ENCODE measurements at regions not wholly inside any gene's neighbourhood (a gene's known extent, or its start where the extent isn't known, plus 50 kb on each side); places are given as distances from the start of the nearest gene placed in this dataset.

- DNase-seq (ENCODE audit: low spot score in 2 of 2), result no peak
- Histone ChIP-seq H3K36me3 (replicated peaks) (no peaks in the 10 kb centered on the region), H3K9me3 (no peaks in the 10 kb centered on the region), H3K4me3 (no peak overlapping the region), H3K27me3 (ENCODE audit: low read depth) (0 out of 2 replicates have a peak, but pooled peaks cover 2% of the 10 kb centered on the region), H3K4me1 (no peaks in the 10 kb centered on the region)
- in situ Hi-C loops (cut with MboI; ENCODE audit: low sequenced_read_pairs), result loop anchor here (10.0 kb wide), 1 partner anchor 240 kb away; no protein-coding TSS in a partner anchor
These were observed 70.7 kb upstream of the SYT6 start for GRCh38 chr1:114224196-114224907.

- Histone ChIP-seq H3K36me3 (replicated peaks) (no peaks in the 10 kb centered on the region), H3K4me1 (no peaks in the 10 kb centered on the region), H3K4me3 (no peak overlapping the region), H3K27me3 (ENCODE audit: low read depth) (0 out of 2 replicates have a peak, but pooled peaks cover 2% of the 10 kb centered on the region), H3K9me3 (no peaks in the 10 kb centered on the region)
- DNase-seq (ENCODE audit: low spot score in 2 of 2), result no peak
- in situ Hi-C loops (cut with MboI; ENCODE audit: low sequenced_read_pairs), result loop anchor here (10.0 kb wide), 1 partner anchor 238 kb away; no protein-coding TSS in a partner anchor
These were observed 69.3 kb upstream of the SYT6 start for GRCh38 chr1:114222920-114223319.

GRCh38 chr1:114219172-114219868, 65.7 kb upstream of the SYT6 start:
- no peaks in the 10 kb centered on the region for H3K4me1 ChIP-seq
- no peaks in the 10 kb centered on the region for H3K9me3 ChIP-seq
- in situ Hi-C loops (cut with MboI; ENCODE audit: low sequenced_read_pairs), result no loop called here
- DNase-seq (ENCODE audit: low spot score in 2 of 2), result no peak
- H3K27me3 ChIP-seq (ENCODE audit: low read depth), result peaks cover 2% of the 10 kb centered on the region; the same call in 1 of the 2 replicates
- H3K36me3 ChIP-seq (replicated peaks), result no peaks in the 10 kb centered on the region
- H3K4me3 ChIP-seq, result no peak overlapping the region

- no peaks in the 10 kb centered on the region for H3K4me1 ChIP-seq
- peaks cover 2% of the 10 kb centered on the region; the same call in 1 of the 2 replicates for H3K27me3 ChIP-seq (ENCODE audit: low read depth)
- H3K9me3 ChIP-seq, result no peaks in the 10 kb centered on the region
- H3K36me3 ChIP-seq (replicated peaks), result no peaks in the 10 kb centered on the region
- DNase-seq (ENCODE audit: low spot score in 2 of 2), result no peak
- H3K4me3 ChIP-seq, result no peak overlapping the region
- in situ Hi-C loops (cut with MboI; ENCODE audit: low sequenced_read_pairs), result no loop called here
These were observed 64.9 kb upstream of the SYT6 start for GRCh38 chr1:114218361-114219171.

GRCh38 chr1:114216431-114217173, 62.9 kb upstream of the SYT6 start:
- in situ Hi-C loops (cut with MboI; ENCODE audit: low sequenced_read_pairs), result no loop called here
- H3K4me3 ChIP-seq, result no peak overlapping the region
- no peaks in the 10 kb centered on the region for H3K9me3 ChIP-seq
- no peaks in the 10 kb centered on the region for H3K4me1 ChIP-seq
- H3K36me3 ChIP-seq (replicated peaks), result no peaks in the 10 kb centered on the region
- DNase-seq (ENCODE audit: low spot score in 2 of 2), result no peak
- peaks cover 2% of the 10 kb centered on the region; the same call in 1 of the 2 replicates for H3K27me3 ChIP-seq (ENCODE audit: low read depth)

GRCh38 chr1:114215436-114215835, 61.8 kb upstream of the SYT6 start:
- DNase-seq (ENCODE audit: low spot score in 2 of 2), result no peak
- H3K27me3 ChIP-seq (ENCODE audit: low read depth), result peaks cover 2% of the 10 kb centered on the region; the same call in 1 of the 2 replicates

GRCh38 chr1:114214016-114214415, 60.3 kb upstream of the SYT6 start:
- no peaks in the 10 kb centered on the region; the same call in 1 of the 2 replicates for H3K27me3 ChIP-seq (ENCODE audit: low read depth)
- no peaks in the 10 kb centered on the region for H3K36me3 ChIP-seq (replicated peaks)
- H3K4me1 ChIP-seq, result no peaks in the 10 kb centered on the region
- in situ Hi-C loops (cut with MboI; ENCODE audit: low sequenced_read_pairs), result no loop called here
- no peak overlapping the region for H3K4me3 ChIP-seq
- no peaks in the 10 kb centered on the region for H3K9me3 ChIP-seq
- DNase-seq (ENCODE audit: low spot score in 2 of 2), result no peak

More at GRCh38 chr1:114215436-114215835, 61.8 kb upstream of the SYT6 start:
- in situ Hi-C loops (cut with MboI; ENCODE audit: low sequenced_read_pairs), result no loop called here
- H3K4me1 ChIP-seq, result no peaks in the 10 kb centered on the region
- H3K4me3 ChIP-seq, result no peak overlapping the region
- no peaks in the 10 kb centered on the region for H3K9me3 ChIP-seq
- no peaks in the 10 kb centered on the region for H3K36me3 ChIP-seq (replicated peaks)

- Histone ChIP-seq H3K4me1 (no peaks in the 10 kb centered on the region), H3K9me3 (no peaks in the 10 kb centered on the region), H3K36me3 (replicated peaks) (no peaks in the 10 kb centered on the region), H3K4me3 (no peak overlapping the region), H3K27me3 (ENCODE audit: low read depth) (no peaks in the 10 kb centered on the region; the same call in 1 of the 2 replicates)
- no peak for DNase-seq (ENCODE audit: low spot score in 2 of 2)
- in situ Hi-C loops (cut with MboI; ENCODE audit: low sequenced_read_pairs), result no loop called here
These were observed 56.3 kb upstream of the SYT6 start for GRCh38 chr1:114209971-114210370.

- Histone ChIP-seq H3K4me3 (no peak overlapping the region), H3K4me1 (no peaks in the 10 kb centered on the region), H3K9me3 (no peaks in the 10 kb centered on the region), H3K36me3 (replicated peaks) (no peaks in the 10 kb centered on the region), H3K27me3 (ENCODE audit: low read depth) (no peaks in the 10 kb centered on the region; the same call in 1 of the 2 replicates)
- DNase-seq (ENCODE audit: low spot score in 2 of 2), result no peak
- in situ Hi-C loops (cut with MboI; ENCODE audit: low sequenced_read_pairs), result no loop called here
These were observed 55.0 kb upstream of the SYT6 start for GRCh38 chr1:114208714-114209113.

GRCh38 chr1:114208106-114208505, 54.4 kb upstream of the SYT6 start:
- in situ Hi-C loops (cut with MboI; ENCODE audit: low sequenced_read_pairs), result no loop called here
- DNase-seq (ENCODE audit: low spot score in 2 of 2), result no peak

GRCh38 chr1:114207635-114208034, 54.0 kb upstream of the SYT6 start:
- Histone ChIP-seq H3K27me3 (ENCODE audit: low read depth) (no peaks in the 10 kb centered on the region; the same call in 1 of the 2 replicates), H3K4me3 (no peak overlapping the region), H3K36me3 (replicated peaks) (no peaks in the 10 kb centered on the region), H3K4me1 (no peaks in the 10 kb centered on the region), H3K9me3 (no peaks in the 10 kb centered on the region)
- no peak for DNase-seq (ENCODE audit: low spot score in 2 of 2)
- in situ Hi-C loops (cut with MboI; ENCODE audit: low sequenced_read_pairs), result no loop called here

More at GRCh38 chr1:114208106-114208505, 54.4 kb upstream of the SYT6 start:
- no peaks in the 10 kb centered on the region for H3K4me1 ChIP-seq
- H3K4me3 ChIP-seq, result no peak overlapping the region
- H3K27me3 ChIP-seq (ENCODE audit: low read depth), result no peaks in the 10 kb centered on the region; the same call in 1 of the 2 replicates
- H3K9me3 ChIP-seq, result no peaks in the 10 kb centered on the region
- H3K36me3 ChIP-seq (replicated peaks), result no peaks in the 10 kb centered on the region

GRCh38 chr1:114206392-114206791, 52.7 kb upstream of the SYT6 start:
- H3K9me3 ChIP-seq, result no peaks in the 10 kb centered on the region
- no peak for DNase-seq (ENCODE audit: low spot score in 2 of 2)
- no peaks in the 10 kb centered on the region for H3K36me3 ChIP-seq (replicated peaks)
- no peaks in the 10 kb centered on the region; the same call in 1 of the 2 replicates for H3K27me3 ChIP-seq (ENCODE audit: low read depth)
- H3K4me1 ChIP-seq, result no peaks in the 10 kb centered on the region
- H3K4me3 ChIP-seq, result no peak overlapping the region
- in situ Hi-C loops (cut with MboI; ENCODE audit: low sequenced_read_pairs), result no loop called here

- Histone ChIP-seq H3K36me3 (replicated peaks) (no peaks in the 10 kb centered on the region), H3K4me1 (no peaks in the 10 kb centered on the region), H3K4me3 (no peak overlapping the region), H3K27me3 (ENCODE audit: low read depth) (peaks cover 5% of the 10 kb centered on the region; the same call in 1 of the 2 replicates), H3K9me3 (no peaks in the 10 kb centered on the region)
- in situ Hi-C loops (cut with MboI; ENCODE audit: low sequenced_read_pairs), result no loop called here
- no peak for DNase-seq (ENCODE audit: low spot score in 2 of 2)
These were observed 50.0 kb upstream of the SYT6 start for GRCh38 chr1:114203595-114204128.

Measured in HAP-1 (cell line).